ENCODE measurements at regions not wholly inside any gene's neighbourhood (a gene's known extent, or its start where the extent isn't known, plus 50 kb on each side); places are given as distances from the start of the nearest gene placed in this dataset.

GRCh38 chr10:117718986-117719920, 176.7 kb downstream of the EMX2 start:
- no peak for DNase-seq

GRCh38 chr10:117720931-117721835, 178.6 kb downstream of the EMX2 start:
- no peak for DNase-seq

- DNase-seq, result no peak
Observed at GRCh38 chr10:117721873-117722272, 179.3 kb downstream of the EMX2 start.

- DNase-seq, result no peak
Observed at GRCh38 chr10:117723343-117723742, 180.8 kb downstream of the EMX2 start.

GRCh38 chr10:117725993-117726392, 183.4 kb downstream of the EMX2 start:
- no peak for DNase-seq

- DNase-seq, result no peak
Observed at GRCh38 chr10:117726596-117727295, 184.2 kb downstream of the EMX2 start.

GRCh38 chr10:117727421-117727820, 184.9 kb downstream of the EMX2 start:
- no peak for DNase-seq

- DNase-seq, result no peak
Observed at GRCh38 chr10:117728087-117728486, 185.5 kb downstream of the EMX2 start.

- no peak for DNase-seq
Observed at GRCh38 chr10:117729156-117729555, 186.6 kb downstream of the EMX2 start.

GRCh38 chr10:117731121-117731791, 188.7 kb downstream of the EMX2 start:
- DNase-seq, result no peak

GRCh38 chr10:117734731-117735405, 192.3 kb downstream of the EMX2 start:
- no peak for DNase-seq

- no peak for DNase-seq
Observed at GRCh38 chr10:117736655-117737054, 194.1 kb downstream of the EMX2 start.

GRCh38 chr10:117740088-117740487, 197.5 kb downstream of the EMX2 start:
- DNase-seq, result no peak

- DNase-seq, result no peak
Observed at GRCh38 chr10:117740691-117741222, 198.2 kb downstream of the EMX2 start.

GRCh38 chr10:117741524-117741923, 199.0 kb downstream of the EMX2 start:
- DNase-seq, result no peak

- no peak for DNase-seq
Observed at GRCh38 chr10:117743509-117743908, 201.0 kb downstream of the EMX2 start.

- no peak for DNase-seq
Observed at GRCh38 chr10:117745301-117745700, 202.8 kb downstream of the EMX2 start.

GRCh38 chr10:117746541-117747448, 204.2 kb downstream of the EMX2 start:
- no peak for DNase-seq

- DNase-seq, result no peak
Observed at GRCh38 chr10:117747636-117748035, 205.1 kb downstream of the EMX2 start.

- no peak for DNase-seq
Observed at GRCh38 chr10:117748058-117748457, 205.5 kb downstream of the EMX2 start.
